DND-41 (cell line): ENCODE measurements at regions not wholly inside any gene's neighbourhood (a gene's known extent, or its start where the extent isn't known, plus 50 kb on each side); places are given as distances from the start of the nearest gene placed in this dataset.

Source experiments
- EZH2 ChIP-seq: IDR thresholded peaks from 3 replicates; pipeline ENCODE4 v1.6.1; 2012; ENCODE audit warnings: borderline replicate concordance, low read depth, mild to moderate bottlenecking, moderate library complexity, low read length, inconsistent platforms; ENCODE audit not compliant: severe bottlenecking
- TF ChIP-seq, protein P1 (sequence below): IDR thresholded peaks from 2 replicates; pipeline ENCODE4 v1.5.1; 2012; ENCODE audit warnings: borderline replicate concordance, low read length, moderate library complexity, mild to moderate bottlenecking; ENCODE audit not compliant: poor library complexity, severe bottlenecking; ENCODE audit errors: extremely low read depth

DNA sequence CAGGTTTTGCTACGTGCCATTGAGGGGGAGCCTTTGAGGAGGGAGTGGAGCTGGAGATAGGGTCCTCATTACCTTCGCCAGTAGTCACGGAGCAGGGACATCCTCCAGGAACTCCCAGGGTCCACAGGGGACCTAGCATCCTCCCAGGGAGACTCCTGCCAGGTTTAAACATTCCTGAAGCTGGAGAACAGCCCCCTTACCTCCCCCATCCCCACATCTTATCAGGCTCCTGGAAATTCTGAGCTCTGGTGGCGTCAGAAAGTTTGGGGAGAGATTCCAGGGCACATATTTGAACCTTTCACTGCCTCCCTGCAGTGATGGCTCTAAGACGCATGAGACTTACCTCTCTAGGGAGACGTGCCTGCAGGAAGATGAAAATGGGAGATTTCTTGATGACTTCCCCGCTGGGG is 192.3 kb upstream of the GSC start:
- TF ChIP-seq EZH2, result no peak
- TF ChIP-seq, protein P1, sequence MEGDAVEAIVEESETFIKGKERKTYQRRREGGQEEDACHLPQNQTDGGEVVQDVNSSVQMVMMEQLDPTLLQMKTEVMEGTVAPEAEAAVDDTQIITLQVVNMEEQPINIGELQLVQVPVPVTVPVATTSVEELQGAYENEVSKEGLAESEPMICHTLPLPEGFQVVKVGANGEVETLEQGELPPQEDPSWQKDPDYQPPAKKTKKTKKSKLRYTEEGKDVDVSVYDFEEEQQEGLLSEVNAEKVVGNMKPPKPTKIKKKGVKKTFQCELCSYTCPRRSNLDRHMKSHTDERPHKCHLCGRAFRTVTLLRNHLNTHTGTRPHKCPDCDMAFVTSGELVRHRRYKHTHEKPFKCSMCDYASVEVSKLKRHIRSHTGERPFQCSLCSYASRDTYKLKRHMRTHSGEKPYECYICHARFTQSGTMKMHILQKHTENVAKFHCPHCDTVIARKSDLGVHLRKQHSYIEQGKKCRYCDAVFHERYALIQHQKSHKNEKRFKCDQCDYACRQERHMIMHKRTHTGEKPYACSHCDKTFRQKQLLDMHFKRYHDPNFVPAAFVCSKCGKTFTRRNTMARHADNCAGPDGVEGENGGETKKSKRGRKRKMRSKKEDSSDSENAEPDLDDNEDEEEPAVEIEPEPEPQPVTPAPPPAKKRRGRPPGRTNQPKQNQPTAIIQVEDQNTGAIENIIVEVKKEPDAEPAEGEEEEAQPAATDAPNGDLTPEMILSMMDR, result no peak
